GM23338 (cell line): ENCODE measurements at regions not wholly inside any gene's neighbourhood (a gene's known extent, or its start where the extent isn't known, plus 50 kb on each side); places are given as distances from the start of the nearest gene placed in this dataset.

Experiments used
- CREB1 ChIP-seq: fragments of 250-450 bp; sonication (Bioruptor Pico); IDR thresholded peaks from 2 replicates; pipeline ENCODE4 v1.5.0; 2020; ENCODE audit warnings: low read depth, mild to moderate bottlenecking, moderate library complexity
- EZH2 ChIP-seq: fragments of 200-600 bp; sonication (generic); IDR thresholded peaks from one replicate; pipeline ENCODE4 v1.8.0; 2017; ENCODE audit warnings: antibody characterized with exemption, mild to moderate bottlenecking, low read depth; ENCODE audit not compliant: unreplicated experiment
- EZH2phosphoT487 ChIP-seq: fragments of 200-600 bp; sonication (generic); IDR thresholded peaks from one replicate; pipeline ENCODE4 v1.8.1; 2018; ENCODE audit warnings: antibody characterized with exemption; ENCODE audit not compliant: unreplicated experiment
- JUNB ChIP-seq: IDR thresholded peaks from one replicate; pipeline ENCODE4 v1.6.1; 2016; ENCODE audit warnings: antibody characterized with exemption; ENCODE audit not compliant: unreplicated experiment
- NANOG ChIP-seq: IDR thresholded peaks from 2 replicates; pipeline ENCODE4 v1.6.1; 2016; ENCODE audit warnings: antibody characterized with exemption, borderline replicate concordance
- POLR2AphosphoS5 ChIP-seq: IDR thresholded peaks from 2 replicates; pipeline ENCODE4 v1.6.1; 2016; ENCODE audit warnings: antibody characterized with exemption, low read depth
- REST ChIP-seq: IDR thresholded peaks from one replicate; pipeline ENCODE4 v1.6.1; 2018; ENCODE audit warnings: antibody characterized with exemption; ENCODE audit not compliant: unreplicated experiment
- STAT1 ChIP-seq: IDR thresholded peaks from one replicate; pipeline ENCODE4 v1.6.1; 2016; ENCODE audit warnings: antibody characterized with exemption; ENCODE audit not compliant: unreplicated experiment
- TF ChIP-seq, protein P1 (sequence below), 2 experiments: fragments of 200-600 bp in 1 of 2; sonication (generic) in 1 of 2; conservative IDR thresholded peaks; 2 replicates each; pipeline versions ENCODE4 v1.5.1 to v1.6.1; 2016 to 2017; ENCODE audit warnings: antibody characterized with exemption in 2 of 2, low read depth in 2 of 2, mild to moderate bottlenecking in 2 of 2, moderate library complexity in 1 of 2
- TF ChIP-seq, protein P2 (sequence below): fragments of 250-450 bp; sonication (Bioruptor Pico); IDR thresholded peaks from 2 replicates; pipeline ENCODE4 v1.5.0; 2020; ENCODE audit warnings: mild to moderate bottlenecking, moderate library complexity

DNA sequence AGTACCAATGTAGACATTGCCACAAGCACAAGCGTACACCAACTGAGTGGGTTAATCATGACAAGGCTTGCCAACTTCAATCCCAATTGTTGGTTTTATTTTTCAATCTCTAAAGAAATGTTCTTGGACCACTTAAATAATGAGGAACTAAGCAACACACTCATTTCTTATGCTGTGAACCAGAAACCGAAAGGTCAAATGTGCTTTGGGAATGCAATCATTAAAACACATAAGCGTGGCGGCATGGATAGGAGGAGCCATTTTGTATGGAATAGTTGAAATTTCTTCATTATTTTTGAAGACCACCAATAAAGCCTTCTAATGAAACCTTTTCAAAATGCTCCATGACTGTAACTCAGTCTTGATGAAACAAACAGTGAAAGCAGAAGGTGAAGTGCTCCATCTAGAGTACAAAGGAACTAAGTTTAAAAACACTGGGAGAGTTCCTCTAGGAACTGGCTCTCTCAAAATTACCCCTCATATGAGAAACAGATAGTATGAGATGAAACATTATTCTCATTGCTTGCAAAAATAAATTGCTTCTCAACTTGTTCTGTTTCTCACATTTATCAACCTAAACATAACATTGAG, 113.2 kb upstream of the CHST9 start:
- TF ChIP-seq POLR2AphosphoS5, result no peak
- no peak for TF ChIP-seq EZH2
- TF ChIP-seq, protein P1, sequence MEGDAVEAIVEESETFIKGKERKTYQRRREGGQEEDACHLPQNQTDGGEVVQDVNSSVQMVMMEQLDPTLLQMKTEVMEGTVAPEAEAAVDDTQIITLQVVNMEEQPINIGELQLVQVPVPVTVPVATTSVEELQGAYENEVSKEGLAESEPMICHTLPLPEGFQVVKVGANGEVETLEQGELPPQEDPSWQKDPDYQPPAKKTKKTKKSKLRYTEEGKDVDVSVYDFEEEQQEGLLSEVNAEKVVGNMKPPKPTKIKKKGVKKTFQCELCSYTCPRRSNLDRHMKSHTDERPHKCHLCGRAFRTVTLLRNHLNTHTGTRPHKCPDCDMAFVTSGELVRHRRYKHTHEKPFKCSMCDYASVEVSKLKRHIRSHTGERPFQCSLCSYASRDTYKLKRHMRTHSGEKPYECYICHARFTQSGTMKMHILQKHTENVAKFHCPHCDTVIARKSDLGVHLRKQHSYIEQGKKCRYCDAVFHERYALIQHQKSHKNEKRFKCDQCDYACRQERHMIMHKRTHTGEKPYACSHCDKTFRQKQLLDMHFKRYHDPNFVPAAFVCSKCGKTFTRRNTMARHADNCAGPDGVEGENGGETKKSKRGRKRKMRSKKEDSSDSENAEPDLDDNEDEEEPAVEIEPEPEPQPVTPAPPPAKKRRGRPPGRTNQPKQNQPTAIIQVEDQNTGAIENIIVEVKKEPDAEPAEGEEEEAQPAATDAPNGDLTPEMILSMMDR (conservative IDR thresholded peaks at IDR 0.05; ENCODE audit: low read depth in 2 of 2), result peak; percentile 70 to 75
- no peak for TF ChIP-seq REST
- no peak for TF ChIP-seq STAT1
- TF ChIP-seq EZH2phosphoT487, result no peak
- TF ChIP-seq JUNB, result no peak
- no peak for TF ChIP-seq NANOG
- TF ChIP-seq CREB1 (CRISPR knock-in tag), result no peak
- TF ChIP-seq, protein P2, sequence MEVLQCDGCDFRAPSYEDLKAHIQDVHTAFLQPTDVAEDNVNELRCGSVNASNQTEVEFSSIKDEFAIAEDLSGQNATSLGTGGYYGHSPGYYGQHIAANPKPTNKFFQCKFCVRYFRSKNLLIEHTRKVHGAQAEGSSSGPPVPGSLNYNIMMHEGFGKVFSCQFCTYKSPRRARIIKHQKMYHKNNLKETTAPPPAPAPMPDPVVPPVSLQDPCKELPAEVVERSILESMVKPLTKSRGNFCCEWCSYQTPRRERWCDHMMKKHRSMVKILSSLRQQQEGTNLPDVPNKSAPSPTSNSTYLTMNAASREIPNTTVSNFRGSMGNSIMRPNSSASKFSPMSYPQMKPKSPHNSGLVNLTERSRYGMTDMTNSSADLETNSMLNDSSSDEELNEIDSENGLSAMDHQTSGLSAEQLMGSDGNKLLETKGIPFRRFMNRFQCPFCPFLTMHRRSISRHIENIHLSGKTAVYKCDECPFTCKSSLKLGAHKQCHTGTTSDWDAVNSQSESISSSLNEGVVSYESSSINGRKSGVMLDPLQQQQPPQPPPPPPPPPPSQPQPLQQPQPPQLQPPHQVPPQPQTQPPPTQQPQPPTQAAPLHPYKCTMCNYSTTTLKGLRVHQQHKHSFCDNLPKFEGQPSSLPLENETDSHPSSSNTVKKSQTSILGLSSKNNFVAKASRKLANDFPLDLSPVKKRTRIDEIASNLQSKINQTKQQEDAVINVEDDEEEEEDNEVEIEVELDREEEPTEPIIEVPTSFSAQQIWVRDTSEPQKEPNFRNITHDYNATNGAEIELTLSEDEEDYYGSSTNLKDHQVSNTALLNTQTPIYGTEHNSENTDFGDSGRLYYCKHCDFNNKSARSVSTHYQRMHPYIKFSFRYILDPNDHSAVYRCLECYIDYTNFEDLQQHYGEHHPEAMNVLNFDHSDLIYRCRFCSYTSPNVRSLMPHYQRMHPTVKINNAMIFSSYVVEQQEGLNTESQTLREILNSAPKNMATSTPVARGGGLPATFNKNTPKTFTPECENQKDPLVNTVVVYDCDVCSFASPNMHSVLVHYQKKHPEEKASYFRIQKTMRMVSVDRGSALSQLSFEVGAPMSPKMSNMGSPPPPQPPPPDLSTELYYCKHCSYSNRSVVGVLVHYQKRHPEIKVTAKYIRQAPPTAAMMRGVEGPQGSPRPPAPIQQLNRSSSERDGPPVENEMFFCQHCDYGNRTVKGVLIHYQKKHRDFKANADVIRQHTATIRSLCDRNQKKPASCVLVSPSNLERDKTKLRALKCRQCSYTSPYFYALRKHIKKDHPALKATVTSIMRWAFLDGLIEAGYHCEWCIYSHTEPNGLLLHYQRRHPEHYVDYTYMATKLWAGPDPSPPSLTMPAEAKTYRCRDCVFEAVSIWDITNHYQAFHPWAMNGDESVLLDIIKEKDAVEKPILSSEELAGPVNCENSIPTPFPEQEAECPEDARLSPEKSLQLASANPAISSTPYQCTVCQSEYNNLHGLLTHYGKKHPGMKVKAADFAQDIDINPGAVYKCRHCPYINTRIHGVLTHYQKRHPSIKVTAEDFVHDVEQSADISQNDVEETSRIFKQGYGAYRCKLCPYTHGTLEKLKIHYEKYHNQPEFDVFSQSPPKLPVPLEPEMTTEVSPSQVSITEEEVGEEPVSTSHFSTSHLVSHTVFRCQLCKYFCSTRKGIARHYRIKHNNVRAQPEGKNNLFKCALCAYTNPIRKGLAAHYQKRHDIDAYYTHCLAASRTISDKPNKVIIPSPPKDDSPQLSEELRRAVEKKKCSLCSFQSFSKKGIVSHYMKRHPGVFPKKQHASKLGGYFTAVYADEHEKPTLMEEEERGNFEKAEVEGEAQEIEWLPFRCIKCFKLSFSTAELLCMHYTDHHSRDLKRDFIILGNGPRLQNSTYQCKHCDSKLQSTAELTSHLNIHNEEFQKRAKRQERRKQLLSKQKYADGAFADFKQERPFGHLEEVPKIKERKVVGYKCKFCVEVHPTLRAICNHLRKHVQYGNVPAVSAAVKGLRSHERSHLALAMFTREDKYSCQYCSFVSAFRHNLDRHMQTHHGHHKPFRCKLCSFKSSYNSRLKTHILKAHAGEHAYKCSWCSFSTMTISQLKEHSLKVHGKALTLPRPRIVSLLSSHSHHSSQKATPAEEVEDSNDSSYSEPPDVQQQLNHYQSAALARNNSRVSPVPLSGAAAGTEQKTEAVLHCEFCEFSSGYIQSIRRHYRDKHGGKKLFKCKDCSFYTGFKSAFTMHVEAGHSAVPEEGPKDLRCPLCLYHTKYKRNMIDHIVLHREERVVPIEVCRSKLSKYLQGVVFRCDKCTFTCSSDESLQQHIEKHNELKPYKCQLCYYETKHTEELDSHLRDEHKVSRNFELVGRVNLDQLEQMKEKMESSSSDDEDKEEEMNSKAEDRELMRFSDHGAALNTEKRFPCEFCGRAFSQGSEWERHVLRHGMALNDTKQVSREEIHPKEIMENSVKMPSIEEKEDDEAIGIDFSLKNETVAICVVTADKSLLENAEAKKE (CRISPR knock-in tag), result no peak
